Activated CD8-positive, alpha-beta memory T cell treated with anti-CD3 and anti-CD28 coated beads for 1 hour (primary cell): ENCODE measurements at regions not wholly inside any gene's neighbourhood (a gene's known extent, or its start where the extent isn't known, plus 50 kb on each side); places are given as distances from the start of the nearest gene placed in this dataset.

Source experiments
- DNase-seq, 2 donors: peaks; one replicate each; pipeline ENCODE4 v3.0.0-alpha.2; 2020; ENCODE audit warnings: low read depth in 1 of 2; ENCODE audit errors: extremely low read depth in 1 of 2

- DNase-seq = no peak
Observed at GRCh38 chr2:7666596-7667259, 749.5 kb downstream of the RNF144A start.

GRCh38 chr2:7667260-7667757 is 750.1 kb downstream of the RNF144A start:
- no peak for DNase-seq

- no peak for DNase-seq
Observed at GRCh38 chr2:7670905-7671641, 753.9 kb downstream of the RNF144A start.

- peak in 1 of 2 donors; percentile 19 for DNase-seq
Observed at GRCh38 chr2:7672027-7672684, 754.9 kb downstream of the RNF144A start.

DNA sequence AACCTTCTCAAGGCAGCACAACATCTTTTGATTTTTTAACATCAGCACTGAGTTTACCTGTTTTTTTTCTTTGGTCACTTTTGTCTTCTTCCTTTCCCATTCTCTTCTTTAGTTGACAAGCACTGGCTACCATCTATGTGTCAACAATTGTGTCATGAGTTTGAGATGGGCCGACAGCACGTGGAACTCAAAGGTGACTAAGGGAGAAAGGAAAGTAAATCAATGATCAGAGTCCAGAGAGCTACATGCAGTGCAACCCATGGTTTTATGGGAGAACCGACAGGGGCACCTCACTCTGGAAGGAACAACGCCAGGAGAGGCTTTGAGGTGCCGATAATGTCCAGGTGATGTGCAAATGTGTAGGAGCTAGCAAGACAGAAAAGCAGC is 755.5 kb downstream of the RNF144A start:
- no peak for DNase-seq

DNA sequence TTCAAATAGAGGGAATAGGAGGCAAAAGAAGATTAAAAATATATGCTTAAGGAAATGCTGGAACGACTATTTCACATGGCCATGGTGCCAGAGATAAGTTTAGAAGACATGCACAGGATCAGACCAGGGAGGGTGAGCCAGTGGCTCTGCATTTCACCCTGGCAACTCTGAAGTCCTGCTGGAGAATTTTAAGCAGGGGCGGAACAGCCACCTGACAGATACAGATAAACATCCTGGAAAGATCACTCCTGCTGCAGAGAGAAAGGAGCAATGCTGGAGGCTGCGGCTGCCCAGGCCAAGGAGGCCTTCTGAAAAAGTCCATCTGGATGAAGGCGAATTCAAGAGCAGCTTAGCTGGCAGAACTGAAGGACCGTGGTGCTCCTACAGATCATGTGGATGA is 755.9 kb downstream of the RNF144A start:
- no peak for DNase-seq

- DNase-seq = no peak
Observed at GRCh38 chr2:7673853-7674252, 756.6 kb downstream of the RNF144A start.

DNA sequence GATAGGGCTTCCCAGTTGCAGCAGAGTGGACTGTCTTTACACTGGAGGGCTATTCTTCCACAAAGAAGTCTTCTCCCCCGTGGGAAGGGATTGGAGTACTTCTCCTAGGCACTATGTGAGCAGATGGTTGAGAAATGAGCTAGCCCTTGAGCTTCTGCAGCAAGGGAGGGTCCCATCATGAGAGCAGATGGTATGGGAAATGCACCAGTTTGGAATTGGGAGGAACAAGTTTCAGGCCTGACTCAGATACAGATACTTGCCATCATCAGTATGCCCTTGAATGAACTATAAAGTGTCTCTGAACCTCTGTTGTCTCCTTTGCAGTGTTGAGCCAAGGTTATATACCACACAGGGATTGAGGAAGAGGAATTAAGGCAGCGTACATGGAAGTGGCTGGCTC is 757.4 kb downstream of the RNF144A start:
- DNase-seq = no peak

- no peak for DNase-seq
Observed at GRCh38 chr2:7676714-7677113, 759.5 kb downstream of the RNF144A start.

DNA sequence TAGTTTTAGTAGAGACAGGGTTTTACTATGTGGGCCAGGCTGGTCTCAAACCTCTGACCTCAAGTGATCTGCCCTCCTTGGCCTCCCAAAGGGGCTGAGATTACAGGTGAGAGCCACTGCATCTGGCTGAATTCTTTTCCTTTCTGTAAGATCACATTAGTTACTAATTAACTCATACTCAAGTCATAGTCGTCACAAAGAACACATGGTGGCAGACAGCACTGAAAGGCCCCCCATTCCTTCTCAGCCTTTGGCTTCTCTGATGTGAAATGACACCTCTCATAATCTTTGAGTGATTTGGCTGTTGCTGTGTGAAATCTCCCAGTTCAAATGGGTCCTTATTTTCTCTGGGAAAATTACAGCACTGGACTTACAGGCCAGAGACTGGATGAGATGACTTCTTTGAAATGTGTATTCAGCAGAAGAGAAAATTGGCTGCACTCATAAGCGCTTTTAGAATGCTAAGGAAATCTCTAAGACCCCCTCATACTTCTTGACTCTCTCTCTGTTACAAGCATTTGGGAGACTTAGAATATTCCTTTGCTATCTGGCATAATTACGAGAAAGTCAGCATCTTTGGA is 764.8 kb downstream of the RNF144A start:
- DNase-seq = no peak

DNA sequence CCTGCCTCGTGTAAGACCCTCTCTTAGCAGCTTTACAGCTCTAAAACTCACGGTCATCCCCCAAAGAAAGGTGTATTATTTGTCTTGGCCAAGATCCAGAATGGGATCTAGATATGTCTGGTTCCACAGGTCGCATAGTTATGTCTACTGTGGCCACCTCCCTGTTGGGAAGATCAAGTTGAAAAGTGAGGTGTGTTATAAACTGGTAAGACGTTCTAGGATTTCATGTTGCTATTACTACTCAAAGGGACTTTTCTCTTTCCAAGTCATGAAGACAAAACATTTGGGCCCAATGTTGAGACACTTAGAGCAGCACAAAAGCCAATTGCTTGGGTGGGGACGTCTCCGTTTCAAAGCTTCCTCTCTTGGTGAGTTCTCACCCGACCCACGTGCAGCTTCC is 766.0 kb downstream of the RNF144A start:
- DNase-seq = no peak

- no peak for DNase-seq
Observed at GRCh38 chr2:7683708-7684107, 766.5 kb downstream of the RNF144A start.

DNA sequence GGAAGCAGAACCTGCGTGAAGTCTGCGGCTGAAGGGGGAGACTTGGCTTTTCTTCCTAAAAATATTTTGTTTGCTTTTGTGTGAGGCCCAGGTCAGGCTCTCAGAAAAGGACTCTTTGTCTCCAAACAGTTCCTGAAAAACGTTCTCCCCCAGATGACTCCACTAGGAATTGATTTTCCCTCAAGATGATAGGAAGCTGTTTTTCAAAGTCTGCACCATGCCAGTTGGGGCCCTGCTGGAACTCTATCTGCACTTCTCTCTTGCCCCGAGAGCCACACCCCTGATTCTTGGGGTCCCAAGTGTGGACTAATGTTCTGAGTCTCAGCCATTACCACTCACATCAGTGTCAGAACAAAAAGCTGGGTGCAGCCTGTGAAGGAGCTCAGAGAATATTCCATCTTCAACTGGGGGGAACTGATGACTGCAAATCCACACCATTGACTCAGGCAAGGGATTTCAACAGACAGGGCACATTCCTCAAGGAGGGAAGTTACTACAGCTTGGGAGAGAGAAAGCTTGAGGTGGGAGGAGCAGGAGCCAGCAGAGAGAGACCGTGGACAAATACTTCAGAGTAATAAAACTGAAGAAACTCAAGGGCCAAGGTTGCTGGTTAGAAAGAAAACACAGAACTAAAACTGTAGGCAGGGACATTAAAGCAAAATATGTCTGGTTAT is 768.3 kb downstream of the RNF144A start:
- DNase-seq = no peak

DNA sequence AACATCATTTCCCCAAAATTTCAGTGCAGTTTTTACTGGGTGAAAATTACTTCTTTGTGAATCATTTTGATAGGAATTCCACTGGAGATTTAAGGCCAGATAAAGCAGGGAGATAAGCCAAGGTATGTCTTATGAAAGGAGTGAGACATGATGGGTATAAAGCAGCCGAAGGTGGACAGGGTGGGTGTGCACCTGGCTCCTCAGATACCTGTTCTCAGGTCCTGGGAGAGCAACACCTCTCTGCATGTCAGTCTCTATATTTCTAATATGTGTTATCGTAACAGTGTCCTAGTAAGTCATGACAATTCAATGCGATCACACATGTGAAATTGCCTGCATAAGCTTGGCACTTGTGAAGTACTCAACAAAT is 768.8 kb downstream of the RNF144A start:
- no peak for DNase-seq

GRCh38 chr2:7691961-7692656 is 774.9 kb downstream of the RNF144A start:
- no peak for DNase-seq

- DNase-seq = no peak
Observed at GRCh38 chr2:7692657-7693161, 775.5 kb downstream of the RNF144A start.

- no peak for DNase-seq
Observed at GRCh38 chr2:7693246-7694075, 776.2 kb downstream of the RNF144A start.

DNA sequence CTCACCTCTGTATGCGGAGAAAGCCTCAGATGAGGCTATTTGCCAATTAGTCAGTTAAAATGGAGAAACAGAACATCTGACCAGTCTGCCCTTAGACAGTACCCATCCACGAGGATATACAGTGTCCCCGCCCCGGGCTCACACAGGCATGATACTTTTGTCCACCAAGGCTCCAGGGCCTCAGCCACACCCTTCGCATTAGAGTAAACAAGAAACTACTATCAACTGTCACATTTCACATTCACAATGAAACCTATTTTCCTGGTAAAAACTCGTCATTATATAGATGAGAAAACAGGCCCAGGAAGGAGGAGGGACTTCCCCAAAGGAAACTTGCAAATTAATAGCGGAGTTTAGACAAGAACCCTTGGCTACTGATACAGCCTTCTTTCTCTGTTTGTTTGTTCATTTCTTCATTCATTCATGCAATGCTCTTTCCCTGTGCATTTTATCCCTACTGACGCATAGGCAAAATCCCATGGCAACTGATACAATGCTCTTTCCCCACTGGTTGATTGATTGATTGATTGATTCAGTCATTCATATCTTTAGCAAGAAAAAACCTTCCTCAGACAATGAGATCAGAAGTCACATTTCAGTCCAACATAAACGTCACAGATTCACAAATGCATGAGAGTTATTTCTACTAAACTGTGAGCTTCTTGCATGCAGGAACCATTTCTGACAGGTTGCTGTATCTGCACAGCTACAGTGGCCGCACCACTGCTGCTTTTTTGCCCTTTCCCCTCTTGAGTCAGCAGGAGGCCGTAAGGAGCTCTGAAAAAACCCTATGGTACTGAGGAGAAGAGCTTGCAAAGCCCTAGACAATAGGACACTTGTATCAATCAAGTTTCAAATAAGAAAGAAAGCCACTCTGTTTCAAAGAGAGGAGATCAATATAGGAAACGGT is 777.1 kb downstream of the RNF144A start:
- no peak for DNase-seq
